ENCODE measurements at regions not wholly inside any gene's neighbourhood (a gene's known extent, or its start where the extent isn't known, plus 50 kb on each side); places are given as distances from the start of the nearest gene placed in this dataset.
A peak's percentile ranks its signal among the peaks of the same experiment; 100 is the strongest.

- Histone ChIP-seq H3K4me3 (ENCODE audit: low read length, poor library complexity, severe bottlenecking) (peak overlapping the region; percentile 43), H3K79me2 (ENCODE audit: insufficient read depth, low read length) (no peaks in the 10 kb centered on the region), H3K27me3 (ENCODE audit: insufficient read depth, low read length, poor library complexity, severe bottlenecking) (no peaks in the 10 kb centered on the region), H3F3A (ENCODE audit: low read depth) (no peaks in the 10 kb centered on the region), H2AFZ (ENCODE audit: low read length) (peak overlapping the region; percentile 71), H3K9ac (ENCODE audit: low read depth, low read length, poor library complexity, severe bottlenecking) (no peak overlapping the region), H3K4me1 (ENCODE audit: insufficient read depth, low read length, poor library complexity, severe bottlenecking) (no peaks in the 10 kb centered on the region), H3K36me3 (ENCODE audit: insufficient read depth, low read length) (no peaks in the 10 kb centered on the region), H3K4me2 (ENCODE audit: low read depth, low read length, poor library complexity, severe bottlenecking) (peak overlapping the region; percentile 41), H4K20me1 (ENCODE audit: insufficient read depth, low read length, poor library complexity, severe bottlenecking) (no peaks in the 10 kb centered on the region), H3K9me3 (ENCODE audit: insufficient read depth, low read depth, low read length) (no peaks in the 10 kb centered on the region), H3K9me2 (replicated peaks; ENCODE audit: low read depth, low read length) (no peaks in the 10 kb centered on the region)
- TF ChIP-seq EZH2phosphoT487 (IDR thresholded peaks at IDR 0.05; ENCODE audit: borderline replicate concordance) = no peak
- no peak for TF ChIP-seq CTCF (conservative IDR thresholded peaks at IDR 0.05; ENCODE audit: low read length)
Measured at GRCh38 chr6:23529902-23530301, 596.1 kb upstream of the NRSN1 start.

- H3K4me2 ChIP-seq (ENCODE audit: low read depth, low read length, poor library complexity, severe bottlenecking) = no peak overlapping the region
- TF ChIP-seq EZH2phosphoT487 (IDR thresholded peaks at IDR 0.05; ENCODE audit: borderline replicate concordance) (no peak), CTCF (conservative IDR thresholded peaks at IDR 0.05; ENCODE audit: low read length) (no peak)
- no peak overlapping the region for H2AFZ ChIP-seq (ENCODE audit: low read length)
- H3K27me3 ChIP-seq (ENCODE audit: insufficient read depth, low read length, poor library complexity, severe bottlenecking) = no peaks in the 10 kb centered on the region
- no peaks in the 10 kb centered on the region for H3K9me3 ChIP-seq (ENCODE audit: insufficient read depth, low read depth, low read length)
- H3K36me3 ChIP-seq (ENCODE audit: insufficient read depth, low read length) = no peaks in the 10 kb centered on the region
- no peak overlapping the region for H3K9ac ChIP-seq (ENCODE audit: low read depth, low read length, poor library complexity, severe bottlenecking)
- H4K20me1 ChIP-seq (ENCODE audit: insufficient read depth, low read length, poor library complexity, severe bottlenecking) = no peaks in the 10 kb centered on the region
- H3K79me2 ChIP-seq (ENCODE audit: insufficient read depth, low read length) = no peaks in the 10 kb centered on the region
- no peaks in the 10 kb centered on the region for H3F3A ChIP-seq (ENCODE audit: low read depth)
- H3K4me1 ChIP-seq (ENCODE audit: insufficient read depth, low read length, poor library complexity, severe bottlenecking) = no peaks in the 10 kb centered on the region
- H3K4me3 ChIP-seq (ENCODE audit: low read length, poor library complexity, severe bottlenecking) = no peak overlapping the region
- no peaks in the 10 kb centered on the region for H3K9me2 ChIP-seq (replicated peaks; ENCODE audit: low read depth, low read length)
Measured at GRCh38 chr6:23531666-23532065, 594.3 kb upstream of the NRSN1 start.

GRCh38 chr6:23532227-23532626, 593.8 kb upstream of the NRSN1 start:
- no peaks in the 10 kb centered on the region for H3K36me3 ChIP-seq (ENCODE audit: insufficient read depth, low read length)
- H2AFZ ChIP-seq (ENCODE audit: low read length) = no peak overlapping the region
- H3K9ac ChIP-seq (ENCODE audit: low read depth, low read length, poor library complexity, severe bottlenecking) = no peak overlapping the region
- H3K4me3 ChIP-seq (ENCODE audit: low read length, poor library complexity, severe bottlenecking) = no peak overlapping the region
- H3K4me2 ChIP-seq (ENCODE audit: low read depth, low read length, poor library complexity, severe bottlenecking) = no peak overlapping the region
- H3K79me2 ChIP-seq (ENCODE audit: insufficient read depth, low read length) = no peaks in the 10 kb centered on the region
- H3K9me3 ChIP-seq (ENCODE audit: insufficient read depth, low read depth, low read length) = no peaks in the 10 kb centered on the region
- H3K4me1 ChIP-seq (ENCODE audit: insufficient read depth, low read length, poor library complexity, severe bottlenecking) = no peaks in the 10 kb centered on the region
- no peaks in the 10 kb centered on the region for H4K20me1 ChIP-seq (ENCODE audit: insufficient read depth, low read length, poor library complexity, severe bottlenecking)
- TF ChIP-seq EZH2phosphoT487 (IDR thresholded peaks at IDR 0.05; ENCODE audit: borderline replicate concordance) = no peak
- no peak for TF ChIP-seq CTCF (conservative IDR thresholded peaks at IDR 0.05; ENCODE audit: low read length)
- H3K27me3 ChIP-seq (ENCODE audit: insufficient read depth, low read length, poor library complexity, severe bottlenecking) = no peaks in the 10 kb centered on the region
- H3F3A ChIP-seq (ENCODE audit: low read depth) = no peaks in the 10 kb centered on the region
- no peaks in the 10 kb centered on the region for H3K9me2 ChIP-seq (replicated peaks; ENCODE audit: low read depth, low read length)

Measured in Loucy (cell line).